Heart left ventricle (tissue), 13 donors: ENCODE measurements at regions not wholly inside any gene's neighbourhood (a gene's known extent, or its start where the extent isn't known, plus 50 kb on each side); places are given as distances from the start of the nearest gene placed in this dataset.

Experiments
- CTCF ChIP-seq, 12 donors: fragments of 200-600 bp; sonication (generic) in 4 of 12; IDR thresholded peaks; one replicate each; pipeline versions ENCODE4 v1.5.0 to v1.8.0; 2018 to 2022; ENCODE audit warnings: antibody characterized with exemption in 12 of 12, mild to moderate bottlenecking in 5 of 12
- POLR2A ChIP-seq, 2 donors: fragments of 450-650 bp; IDR thresholded peaks; one replicate each; pipeline ENCODE4 v1.6.1; 2017; ENCODE audit warnings: antibody characterized with exemption in 2 of 2, mild to moderate bottlenecking in 2 of 2, moderate library complexity in 2 of 2
- donor health status: ischemic (EF 13 %, LVEDD 7.1; RV severe dilation, severe dysfunction).
- donor health status: DM: no; HTN: yes; CAD: no.
- donor health status: DM: no; HTN: no; CAD: no.
- donor health status: ischemic (EF 25% LVEDD 6.9; RV normal size, moderate dysfunction).
- donor health status: ischemic (EF 25% LVEDD 5.7; RV mildly dilated, moderate dysfunction).
- donor health status: ischemic (EF 35%, LVEDD 5.7; RV mildly dilated, moderate dysfunction).
- donor health status: nonischemic (EF 11% LVEDD 7.7; RV severe dilation, severe dysfunction).
- donor health status: DM: yes; HTN: yes; CAD: no.
- donor health status: PGD.
- donor health status: ischemic (EF 29% LVEDD 5.4; RV normal size, mild dysfunction).
- donor health status: nonischemic (EF 23%, LVEDD 6.1; RV moderate dilation, normal function).

- no peak for TF ChIP-seq POLR2A (IDR thresholded peaks at IDR 0.05)
- TF ChIP-seq CTCF (IDR thresholded peaks at IDR 0.05) = no peak
Observed at GRCh38 chr6:14966096-14966905, 279.6 kb upstream of the JARID2 start.
